Prostate gland (tissue), 2 donors: ENCODE measurements at regions not wholly inside any gene's neighbourhood (a gene's known extent, or its start where the extent isn't known, plus 50 kb on each side); places are given as distances from the start of the nearest gene placed in this dataset.

Experiments used
- DNase-seq: peaks from one replicate; pipeline ENCODE4 v3.0.0-alpha.2; 2019; ENCODE audit warnings: low spot score
- H3K27ac ChIP-seq, 2 donors: fragments of 200-600 bp; sonication (generic); 2 replicates each; pipeline ENCODE4 v1.5.1; 2017 to 2019
- H3K27me3 ChIP-seq: fragments of 200-600 bp; sonication (generic); replicated peaks from 2 replicates; pipeline ENCODE4 v1.5.1; 2019; ENCODE audit not compliant: insufficient read depth
- H3K36me3 ChIP-seq, 2 donors: fragments of 200-600 bp; sonication (generic); 1 replicate in 1 of 2; 2 replicates in 1 of 2; pipeline versions ENCODE4 v1.5.1 to v1.8.1; 2017 to 2019
- H3K4me1 ChIP-seq: fragments of 200-600 bp; sonication (generic); replicated peaks from 2 replicates; pipeline ENCODE4 v1.5.1; 2019
- H3K4me3 ChIP-seq, 2 donors: fragments of 200-600 bp; sonication (generic); 2 replicates each; pipeline ENCODE4 v1.5.1; 2017 to 2019
- H3K9me3 ChIP-seq: fragments of 200-600 bp; sonication (generic); 2 replicates; pipeline ENCODE4 v1.5.1; 2017
- POLR2A ChIP-seq: fragments of 450-650 bp; IDR thresholded peaks from one replicate; pipeline ENCODE4 v1.6.1; 2016; ENCODE audit warnings: antibody characterized with exemption, mild to moderate bottlenecking
- POLR2AphosphoS5 ChIP-seq: sonication (generic); formaldehyde crosslinking; IDR thresholded peaks from one replicate; pipeline ENCODE4 v1.6.1; 2017; ENCODE audit warnings: antibody characterized with exemption
- WGBS: methylation state at CpG from one replicate; pipeline ENCODE4 v1.1.5; 2018; 5-methylcytosine and 5-hydroxymethylcytosine counted together
- intact Hi-C: fragments of 100-400 bp; cut with DNase I; formaldehyde crosslinking; loops from one replicate; pipeline ENCODE4 v1.14.2; 2022
- small RNA-seq, 2 donors: library from RNA; depleted of rRNA; stranded (forward); fragments of <200 nt; gene quantifications; one replicate each; pipeline ENCODE3, GENCODE V24; 2016
- TF ChIP-seq, protein P1 (sequence below), 4 experiments: fragments of 200-600 bp in 2 of 4; fragments of 450-650 bp in 2 of 4; sonication (generic) in 2 of 4; IDR thresholded peaks; 1 replicate in 3 of 4; 2 replicates in 1 of 4; pipeline ENCODE4 v1.5.1; 2016 to 2019; ENCODE audit warnings: antibody characterized with exemption in 4 of 4, mild to moderate bottlenecking in 2 of 4, moderate library complexity in 2 of 4

DNA sequence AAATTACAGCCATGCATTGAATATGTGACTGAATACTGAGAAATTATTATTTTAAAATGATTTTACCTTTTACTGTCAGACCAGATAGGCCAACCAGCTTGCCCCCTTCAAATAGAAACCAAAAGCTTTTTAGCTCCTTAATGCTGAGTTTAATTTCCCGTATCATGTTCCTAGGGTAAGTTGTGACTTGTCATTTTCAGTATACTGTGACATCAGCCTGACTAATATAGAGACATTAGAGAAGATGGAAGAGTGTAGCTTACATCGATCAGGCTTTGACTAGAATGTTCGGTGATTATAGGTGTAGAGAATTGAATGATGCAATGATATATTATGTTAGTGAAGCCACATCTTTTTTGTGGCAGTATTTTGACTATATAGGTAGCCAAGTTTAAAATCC, 50.6 kb upstream of the ZEB2 start:
- no peaks in the 10 kb centered on the region for H3K36me3 ChIP-seq
- TF ChIP-seq POLR2A (no peak), POLR2AphosphoS5 (no peak)
- TF ChIP-seq, protein P1, sequence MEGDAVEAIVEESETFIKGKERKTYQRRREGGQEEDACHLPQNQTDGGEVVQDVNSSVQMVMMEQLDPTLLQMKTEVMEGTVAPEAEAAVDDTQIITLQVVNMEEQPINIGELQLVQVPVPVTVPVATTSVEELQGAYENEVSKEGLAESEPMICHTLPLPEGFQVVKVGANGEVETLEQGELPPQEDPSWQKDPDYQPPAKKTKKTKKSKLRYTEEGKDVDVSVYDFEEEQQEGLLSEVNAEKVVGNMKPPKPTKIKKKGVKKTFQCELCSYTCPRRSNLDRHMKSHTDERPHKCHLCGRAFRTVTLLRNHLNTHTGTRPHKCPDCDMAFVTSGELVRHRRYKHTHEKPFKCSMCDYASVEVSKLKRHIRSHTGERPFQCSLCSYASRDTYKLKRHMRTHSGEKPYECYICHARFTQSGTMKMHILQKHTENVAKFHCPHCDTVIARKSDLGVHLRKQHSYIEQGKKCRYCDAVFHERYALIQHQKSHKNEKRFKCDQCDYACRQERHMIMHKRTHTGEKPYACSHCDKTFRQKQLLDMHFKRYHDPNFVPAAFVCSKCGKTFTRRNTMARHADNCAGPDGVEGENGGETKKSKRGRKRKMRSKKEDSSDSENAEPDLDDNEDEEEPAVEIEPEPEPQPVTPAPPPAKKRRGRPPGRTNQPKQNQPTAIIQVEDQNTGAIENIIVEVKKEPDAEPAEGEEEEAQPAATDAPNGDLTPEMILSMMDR (IDR thresholded peaks at IDR 0.05), result no peak
- intact Hi-C loops, result no loop called here
- H3K4me1 ChIP-seq, result no peaks in the 10 kb centered on the region
- no peak overlapping the region for H3K27ac ChIP-seq
- H3K27me3 ChIP-seq, result no peaks in the 10 kb centered on the region
- 96% methylated on average over 3 of the region's 3 CpGs for WGBS
- DNase-seq, result no peak
- no peaks in the 10 kb centered on the region for H3K9me3 ChIP-seq
- H3K4me3 ChIP-seq, result no peak overlapping the region

Small RNA genes in the stretch of these regions (small RNA-seq; reads per million reads assigned to genes)
- gene RF00019 (0 reads per million in 2 donors), gene RF01992 (0 reads per million in 2 donors), gene RNA5SP106 (0 reads per million in 2 donors), gene RNU6-692P (0 reads per million in 2 donors), gene RNU6-715P (0 reads per million in 2 donors), gene RNU7-2P (0 reads per million in 2 donors)
